Esophagus squamous epithelium (tissue), 5 donors: ENCODE measurements at regions not wholly inside any gene's neighbourhood (a gene's known extent, or its start where the extent isn't known, plus 50 kb on each side); places are given as distances from the start of the nearest gene placed in this dataset.

Experiments
- DNase-seq: peaks from one replicate; lab custom pipeline; 2025; lab: John Stamatoyannopoulos, UW
- H3K27ac ChIP-seq, 4 donors: fragments of 200-600 bp; sonication (generic); one replicate each; pipeline ENCODE4 v1.5.1; 2016 to 2019; ENCODE audit warnings: mild to moderate bottlenecking in 1 of 4
- H3K27me3 ChIP-seq, 4 donors: fragments of 200-600 bp; sonication (generic); 1 replicate in 3 of 4; 2 replicates in 1 of 4; pipeline versions ENCODE4 v1.5.1 to v1.6.0; 2017 to 2021; ENCODE audit warnings: antibody characterized with exemption in 1 of 4
- H3K36me3 ChIP-seq, 3 donors: fragments of 200-600 bp; sonication (generic); one replicate each; pipeline ENCODE4 v1.5.1; 2016 to 2019
- H3K4me1 ChIP-seq, 3 donors: fragments of 200-600 bp; sonication (generic); one replicate each; pipeline ENCODE4 v1.5.1; 2017 to 2019
- H3K4me3 ChIP-seq, 4 donors: fragments of 200-600 bp; sonication (generic); 1 replicate in 3 of 4; 2 replicates in 1 of 4; pipeline ENCODE4 v1.5.1; 2016 to 2019; ENCODE audit warnings: mild to moderate bottlenecking in 2 of 4, moderate library complexity in 1 of 4
- H3K9me3 ChIP-seq, 3 donors: fragments of 200-600 bp; sonication (generic); one replicate each; pipeline ENCODE4 v1.5.1; 2016 to 2019
- POLR2A ChIP-seq, 4 donors: fragments of 450-650 bp; IDR thresholded peaks; one replicate each; pipeline ENCODE4 v1.6.1; 2017; ENCODE audit warnings: antibody characterized with exemption in 4 of 4, mild to moderate bottlenecking in 4 of 4, moderate library complexity in 3 of 4
- WGBS, 2 donors: methylation state at CpG; one replicate each; pipeline ENCODE4 v1.1.5; 2018; 5-methylcytosine and 5-hydroxymethylcytosine counted together
- intact Hi-C: fragments of 100-400 bp; cut with DNase I; formaldehyde crosslinking; loops from one replicate; pipeline ENCODE4 v1.15.0; 2022
- small RNA-seq, 4 donors: library from RNA; depleted of rRNA; stranded (forward); fragments of <200 nt; gene quantifications; one replicate each; pipeline ENCODE3, GENCODE V24; 2016
- TF ChIP-seq, protein P1 (sequence below), 6 experiments: fragments of 450-650 bp in 4 of 6; fragments of 200-600 bp in 2 of 6; sonication (generic) in 2 of 6; IDR thresholded peaks; one replicate each; pipeline ENCODE4 v1.5.1; 2016 to 2019; ENCODE audit warnings: antibody characterized with exemption in 6 of 6, mild to moderate bottlenecking in 4 of 6, moderate library complexity in 4 of 6
- donor health status: DM: yes; HTN: yes; CAD: no.

DNA sequence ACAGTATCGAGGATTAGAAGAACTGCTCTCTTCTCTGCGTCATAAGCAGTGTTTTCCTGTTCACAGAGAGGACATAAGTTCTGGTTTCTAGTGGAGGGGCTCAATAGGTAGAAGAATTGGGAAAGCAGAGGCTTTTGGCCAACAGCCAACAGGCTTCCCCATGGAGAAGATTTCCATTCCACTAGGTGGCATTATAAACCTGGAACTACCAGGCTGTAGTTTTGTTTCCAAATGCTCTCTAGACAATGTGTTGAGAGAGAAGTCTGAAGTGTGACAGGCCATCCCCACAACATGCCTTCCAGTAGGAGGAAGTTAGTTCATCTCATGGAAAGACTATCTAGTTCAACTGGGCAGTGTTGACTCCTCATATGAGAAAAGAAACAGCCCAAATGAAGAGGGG is 63.8 kb upstream of the ANXA10 start:
- Histone ChIP-seq H3K27me3 (no peaks in the 10 kb centered on the region), H3K27ac (no peak overlapping the region), H3K9me3 (no peaks in the 10 kb centered on the region), H3K4me1 (no peaks in the 10 kb centered on the region), H3K4me3 (no peak overlapping the region), H3K36me3 (no peaks in the 10 kb centered on the region)
- 60 to 92% methylated on average over 1 to 2 of the region's 2 CpGs for WGBS, 2 donors
- no peak for DNase-seq
- intact Hi-C loops = no loop called here
- TF ChIP-seq, protein P1, sequence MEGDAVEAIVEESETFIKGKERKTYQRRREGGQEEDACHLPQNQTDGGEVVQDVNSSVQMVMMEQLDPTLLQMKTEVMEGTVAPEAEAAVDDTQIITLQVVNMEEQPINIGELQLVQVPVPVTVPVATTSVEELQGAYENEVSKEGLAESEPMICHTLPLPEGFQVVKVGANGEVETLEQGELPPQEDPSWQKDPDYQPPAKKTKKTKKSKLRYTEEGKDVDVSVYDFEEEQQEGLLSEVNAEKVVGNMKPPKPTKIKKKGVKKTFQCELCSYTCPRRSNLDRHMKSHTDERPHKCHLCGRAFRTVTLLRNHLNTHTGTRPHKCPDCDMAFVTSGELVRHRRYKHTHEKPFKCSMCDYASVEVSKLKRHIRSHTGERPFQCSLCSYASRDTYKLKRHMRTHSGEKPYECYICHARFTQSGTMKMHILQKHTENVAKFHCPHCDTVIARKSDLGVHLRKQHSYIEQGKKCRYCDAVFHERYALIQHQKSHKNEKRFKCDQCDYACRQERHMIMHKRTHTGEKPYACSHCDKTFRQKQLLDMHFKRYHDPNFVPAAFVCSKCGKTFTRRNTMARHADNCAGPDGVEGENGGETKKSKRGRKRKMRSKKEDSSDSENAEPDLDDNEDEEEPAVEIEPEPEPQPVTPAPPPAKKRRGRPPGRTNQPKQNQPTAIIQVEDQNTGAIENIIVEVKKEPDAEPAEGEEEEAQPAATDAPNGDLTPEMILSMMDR (IDR thresholded peaks at IDR 0.05) = peak in 1 of 6 experiments; percentile 26
- TF ChIP-seq POLR2A (IDR thresholded peaks at IDR 0.05) = no peak

DNA sequence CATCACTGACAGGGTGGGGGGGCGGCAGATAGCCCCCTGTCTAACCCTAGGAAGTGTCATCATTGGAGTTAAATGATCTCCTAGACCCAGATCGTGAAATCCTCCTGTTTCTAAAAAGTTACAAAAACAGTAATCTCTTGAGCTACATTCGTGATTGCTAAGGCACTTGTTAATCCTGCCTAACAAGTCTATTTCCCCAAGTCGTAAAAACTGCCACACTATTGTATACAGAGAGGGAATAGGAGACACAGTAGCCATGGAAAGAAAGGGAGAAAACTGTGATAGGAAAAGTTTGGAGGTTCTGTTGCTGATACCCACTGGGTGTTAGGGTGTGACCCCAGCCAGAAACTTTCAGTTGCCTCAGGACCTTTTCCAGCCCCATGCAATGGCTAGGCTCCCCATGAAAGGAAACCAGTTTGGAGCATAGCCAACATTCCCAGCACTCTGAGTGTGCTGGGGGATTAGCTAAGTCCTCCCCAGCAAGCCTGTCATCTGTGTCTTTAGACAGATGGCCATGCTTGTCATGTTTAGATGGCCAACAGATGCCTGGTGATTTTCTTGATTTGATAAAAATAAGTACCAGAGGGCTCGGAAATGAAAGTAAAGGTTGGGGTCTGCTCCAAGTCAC is 63.3 kb upstream of the ANXA10 start:
- no peaks in the 10 kb centered on the region for H3K36me3 ChIP-seq
- H3K4me1 ChIP-seq = no peaks in the 10 kb centered on the region
- WGBS, 2 donors = 42 to 67% methylated on average over 5 of the region's 5 CpGs
- intact Hi-C loops = no loop called here
- no peak overlapping the region for H3K27ac ChIP-seq
- no peaks in the 10 kb centered on the region for H3K27me3 ChIP-seq
- TF ChIP-seq, protein P1 (IDR thresholded peaks at IDR 0.05) = no peak
- TF ChIP-seq POLR2A (IDR thresholded peaks at IDR 0.05) = no peak
- no peaks in the 10 kb centered on the region for H3K9me3 ChIP-seq
- H3K4me3 ChIP-seq = no peak overlapping the region
- DNase-seq = no peak

DNA sequence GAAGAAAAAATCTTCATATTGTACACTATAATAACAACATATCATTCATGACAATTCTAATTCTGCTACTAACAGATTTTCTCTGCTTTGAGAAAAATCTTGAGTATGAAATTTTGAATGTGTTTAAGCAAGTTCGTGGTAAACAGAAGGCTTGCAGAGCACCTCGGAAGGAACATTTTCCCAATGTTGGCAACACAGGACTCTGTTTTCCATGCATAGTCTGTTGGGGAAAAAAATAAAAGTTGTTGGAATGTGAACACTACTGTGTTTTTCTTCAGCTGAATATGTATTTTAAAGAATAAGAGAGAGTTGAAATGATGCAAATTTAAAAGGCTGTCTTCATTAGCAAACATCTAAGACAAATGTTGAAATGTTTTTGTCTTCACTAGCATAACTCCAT is 54.7 kb upstream of the ANXA10 start:
- Histone ChIP-seq H3K27ac (no peak overlapping the region), H3K4me1 (no peaks in the 10 kb centered on the region), H3K9me3 (no peaks in the 10 kb centered on the region), H3K27me3 (no peaks in the 10 kb centered on the region), H3K4me3 (no peak overlapping the region), H3K36me3 (no peaks in the 10 kb centered on the region)
- intact Hi-C loops = no loop called here
- TF ChIP-seq POLR2A (IDR thresholded peaks at IDR 0.05) = no peak
- TF ChIP-seq, protein P1 (IDR thresholded peaks at IDR 0.05) = no peak
- 77% methylated on average over 2 of the region's 2 CpGs for WGBS, 2 donors
- no peak for DNase-seq

DNA sequence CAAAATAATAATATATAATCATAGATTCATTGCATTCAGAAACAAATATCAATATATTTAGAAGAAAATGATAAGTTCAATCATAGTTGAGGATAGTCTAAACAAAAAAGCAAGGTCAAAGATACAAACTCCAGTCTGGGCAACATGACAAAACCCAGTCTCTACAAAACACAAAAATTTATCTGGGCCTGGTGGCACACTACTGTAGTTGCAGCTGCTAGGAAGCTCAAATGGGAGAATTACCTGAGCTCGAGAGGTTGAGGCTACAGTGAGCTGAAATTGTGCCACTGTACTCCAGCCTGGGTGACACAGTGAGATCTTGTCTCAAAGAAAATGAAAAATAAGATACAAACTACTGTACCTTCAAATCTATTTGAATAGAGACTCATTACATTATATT is 52.7 kb upstream of the ANXA10 start:
- H3K4me3 ChIP-seq = no peak overlapping the region
- no peaks in the 10 kb centered on the region for H3K36me3 ChIP-seq
- H3K4me1 ChIP-seq = no peaks in the 10 kb centered on the region
- no peaks in the 10 kb centered on the region for H3K9me3 ChIP-seq
- no peak overlapping the region for H3K27ac ChIP-seq
- WGBS, 2 donors = 50 to 77% methylated on average over 1 of the region's 1 CpG
- H3K27me3 ChIP-seq = no peaks in the 10 kb centered on the region
- intact Hi-C loops = no loop called here
- TF ChIP-seq POLR2A (IDR thresholded peaks at IDR 0.05) = no peak
- TF ChIP-seq, protein P1 (IDR thresholded peaks at IDR 0.05) = no peak
- DNase-seq = no peak

Small RNA genes in the stretch of these regions (small RNA-seq; reads per million reads assigned to genes)
- 0 reads per million in 4 donors for gene RN7SL776P
